Neuron (in vitro differentiated cells): ENCODE measurements at regions not wholly inside any gene's neighbourhood (a gene's known extent, or its start where the extent isn't known, plus 50 kb on each side); places are given as distances from the start of the nearest gene placed in this dataset.
A peak's percentile ranks its signal among the peaks of the same experiment; 100 is the strongest.

Experiments
- H2AFZ ChIP-seq: one replicate; pipeline ENCODE4 v1.6.1; 2013; ENCODE audit warnings: low read depth, mild to moderate bottlenecking, inconsistent platforms, low read length, moderate library complexity
- H3K27me3 ChIP-seq: one replicate; pipeline ENCODE4 v1.6.1; 2013; ENCODE audit warnings: low read length; ENCODE audit not compliant: insufficient read depth
- H3K36me3 ChIP-seq: one replicate; pipeline ENCODE4 v1.6.1; 2013; ENCODE audit warnings: low read length; ENCODE audit not compliant: insufficient read depth
- H3K4me1 ChIP-seq: one replicate; pipeline ENCODE4 v1.6.1; 2013; ENCODE audit warnings: low read length; ENCODE audit not compliant: insufficient read depth
- H3K4me3 ChIP-seq: 2 replicates; pipeline ENCODE4 v1.5.1; 2013; ENCODE audit warnings: mild to moderate bottlenecking, low read length, moderate library complexity
- H3K9me3 ChIP-seq: one replicate; pipeline ENCODE4 v1.6.1; 2013; ENCODE audit warnings: low read length

- H3K4me1 ChIP-seq: peaks cover 19% of the 10 kb centered on the region
- no peaks in the 10 kb centered on the region for H3K36me3 ChIP-seq
- H3K9me3 ChIP-seq: no peaks in the 10 kb centered on the region
- H3K4me3 ChIP-seq: no peak overlapping the region
- no peak overlapping the region for H2AFZ ChIP-seq
- no peaks in the 10 kb centered on the region for H3K27me3 ChIP-seq
Measured at GRCh38 chr12:76268267-76268666, 79.9 kb downstream of the BBS10 start.

DNA sequence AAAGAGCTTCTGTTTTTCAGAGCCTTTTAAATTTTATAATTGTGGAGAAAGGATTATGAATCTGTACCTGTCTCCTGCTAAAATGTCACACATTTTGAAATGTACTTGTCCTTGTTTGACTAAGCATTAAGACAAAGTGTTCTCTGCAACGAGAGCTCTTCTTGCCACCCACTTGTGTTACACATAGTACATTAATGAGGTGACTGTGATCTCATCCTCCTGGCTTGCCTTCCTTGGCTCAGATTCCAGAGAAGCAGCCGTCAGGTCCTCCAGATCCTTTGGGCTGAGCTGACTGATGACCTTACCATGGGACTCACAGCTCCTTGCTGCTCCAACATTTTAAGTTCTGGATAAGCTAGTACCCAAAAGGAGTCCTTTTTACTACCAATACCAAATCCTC is 81.4 kb downstream of the BBS10 start:
- no peaks in the 10 kb centered on the region for H3K27me3 ChIP-seq
- H2AFZ ChIP-seq: no peak overlapping the region
- H3K36me3 ChIP-seq: no peaks in the 10 kb centered on the region
- H3K4me3 ChIP-seq: no peak overlapping the region
- peaks cover 10% of the 10 kb centered on the region for H3K4me1 ChIP-seq
- H3K9me3 ChIP-seq: no peaks in the 10 kb centered on the region

GRCh38 chr12:76265424-76266180 is 82.6 kb downstream of the BBS10 start:
- Histone ChIP-seq H3K36me3 (no peaks in the 10 kb centered on the region), H2AFZ (no peak overlapping the region), H3K4me3 (no peak overlapping the region), H3K27me3 (no peaks in the 10 kb centered on the region), H3K4me1 (no peaks in the 10 kb centered on the region), H3K9me3 (no peaks in the 10 kb centered on the region)

GRCh38 chr12:76264611-76265012 is 83.6 kb downstream of the BBS10 start:
- Histone ChIP-seq H3K4me1 (peaks cover 3% of the 10 kb centered on the region), H2AFZ (no peak overlapping the region), H3K9me3 (no peaks in the 10 kb centered on the region), H3K4me3 (no peak overlapping the region), H3K36me3 (no peaks in the 10 kb centered on the region), H3K27me3 (no peaks in the 10 kb centered on the region)

- H2AFZ ChIP-seq: no peak overlapping the region
- no peak overlapping the region for H3K4me3 ChIP-seq
- no peaks in the 10 kb centered on the region for H3K27me3 ChIP-seq
- no peaks in the 10 kb centered on the region for H3K9me3 ChIP-seq
- H3K4me1 ChIP-seq: peaks cover 3% of the 10 kb centered on the region
- H3K36me3 ChIP-seq: no peaks in the 10 kb centered on the region
Measured at GRCh38 chr12:76263696-76264095, 84.5 kb downstream of the BBS10 start.

- no peaks in the 10 kb centered on the region for H3K9me3 ChIP-seq
- no peaks in the 10 kb centered on the region for H3K36me3 ChIP-seq
- no peaks in the 10 kb centered on the region for H3K27me3 ChIP-seq
- peaks cover 9% of the 10 kb centered on the region for H3K4me1 ChIP-seq
- H2AFZ ChIP-seq: no peak overlapping the region
- H3K4me3 ChIP-seq: no peak overlapping the region
Measured at GRCh38 chr12:76260390-76260748, 87.8 kb downstream of the BBS10 start.

GRCh38 chr12:76259660-76260389 is 88.4 kb downstream of the BBS10 start:
- H3K9me3 ChIP-seq: no peaks in the 10 kb centered on the region
- no peaks in the 10 kb centered on the region for H3K36me3 ChIP-seq
- H3K4me3 ChIP-seq: no peak overlapping the region
- H3K27me3 ChIP-seq: no peaks in the 10 kb centered on the region
- peak overlapping the region; percentile 11 for H2AFZ ChIP-seq
- peaks cover 9% of the 10 kb centered on the region for H3K4me1 ChIP-seq

GRCh38 chr12:76259106-76259505 is 89.1 kb downstream of the BBS10 start:
- Histone ChIP-seq H3K27me3 (no peaks in the 10 kb centered on the region), H3K36me3 (no peaks in the 10 kb centered on the region), H3K4me3 (no peak overlapping the region)

GRCh38 chr12:76256904-76257303 is 91.3 kb downstream of the BBS10 start:
- Histone ChIP-seq H2AFZ (no peak overlapping the region), H3K4me3 (no peak overlapping the region), H3K27me3 (no peaks in the 10 kb centered on the region), H3K36me3 (no peaks in the 10 kb centered on the region), H3K4me1 (peaks cover 9% of the 10 kb centered on the region), H3K9me3 (no peaks in the 10 kb centered on the region)

More at GRCh38 chr12:76259106-76259505, 89.1 kb downstream of the BBS10 start:
- peaks cover 9% of the 10 kb centered on the region for H3K4me1 ChIP-seq
- H2AFZ ChIP-seq: no peak overlapping the region
- no peaks in the 10 kb centered on the region for H3K9me3 ChIP-seq

- no peaks in the 10 kb centered on the region for H3K9me3 ChIP-seq
Measured at GRCh38 chr12:76256321-76256720, 91.9 kb downstream of the BBS10 start.

GRCh38 chr12:76255692-76256091 is 92.5 kb downstream of the BBS10 start:
- Histone ChIP-seq H3K27me3 (no peaks in the 10 kb centered on the region), H3K9me3 (no peaks in the 10 kb centered on the region), H3K4me1 (peaks cover 9% of the 10 kb centered on the region), H3K4me3 (no peak overlapping the region), H3K36me3 (no peaks in the 10 kb centered on the region), H2AFZ (no peak overlapping the region)

More at GRCh38 chr12:76256321-76256720, 91.9 kb downstream of the BBS10 start:
- no peaks in the 10 kb centered on the region for H3K36me3 ChIP-seq
- H2AFZ ChIP-seq: no peak overlapping the region
- no peak overlapping the region for H3K4me3 ChIP-seq
- H3K4me1 ChIP-seq: peaks cover 9% of the 10 kb centered on the region
- H3K27me3 ChIP-seq: no peaks in the 10 kb centered on the region

- peaks cover 13% of the 10 kb centered on the region for H3K4me1 ChIP-seq
- no peaks in the 10 kb centered on the region for H3K27me3 ChIP-seq
- no peak overlapping the region for H2AFZ ChIP-seq
- no peaks in the 10 kb centered on the region for H3K9me3 ChIP-seq
- H3K36me3 ChIP-seq: no peaks in the 10 kb centered on the region
- no peak overlapping the region for H3K4me3 ChIP-seq
Measured at GRCh38 chr12:76255281-76255680, 92.9 kb downstream of the BBS10 start.

DNA sequence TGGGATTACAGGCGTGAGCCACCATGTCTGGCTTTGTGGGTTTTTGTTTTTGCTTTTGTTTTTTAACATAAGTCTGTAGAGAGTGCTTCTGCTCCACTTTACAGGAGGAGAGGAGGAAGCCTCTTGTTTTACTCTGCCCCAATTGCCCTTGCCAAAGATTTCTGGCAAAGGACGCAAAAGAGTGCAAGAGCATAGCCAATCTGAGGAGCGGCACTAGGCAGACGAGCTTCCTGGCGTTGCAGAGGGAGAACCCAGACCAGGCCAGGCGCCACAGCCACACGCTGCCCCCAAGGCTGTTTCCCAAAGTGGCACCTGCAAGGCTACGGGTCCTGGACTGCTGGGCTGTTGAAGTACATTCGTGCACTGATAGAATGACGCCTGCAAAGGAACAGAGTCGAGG is 96.2 kb downstream of the BBS10 start:
- no peak overlapping the region for H3K4me3 ChIP-seq
- no peaks in the 10 kb centered on the region for H3K9me3 ChIP-seq
- no peaks in the 10 kb centered on the region for H3K36me3 ChIP-seq
- H2AFZ ChIP-seq: no peak overlapping the region
- H3K4me1 ChIP-seq: peaks cover 12% of the 10 kb centered on the region
- H3K27me3 ChIP-seq: no peaks in the 10 kb centered on the region
